GM18517 (cell line): ENCODE measurements at regions not wholly inside any gene's neighbourhood (a gene's known extent, or its start where the extent isn't known, plus 50 kb on each side); places are given as distances from the start of the nearest gene placed in this dataset.

ENCODE experiments used
- ATAC-seq: cut with Tn5 transposase; IDR thresholded peaks from one replicate; pipeline ENCODE4 v1.9.1; 2021; ENCODE audit warnings: mild to moderate bottlenecking, moderate library complexity; ENCODE audit not compliant: unreplicated experiment

DNA sequence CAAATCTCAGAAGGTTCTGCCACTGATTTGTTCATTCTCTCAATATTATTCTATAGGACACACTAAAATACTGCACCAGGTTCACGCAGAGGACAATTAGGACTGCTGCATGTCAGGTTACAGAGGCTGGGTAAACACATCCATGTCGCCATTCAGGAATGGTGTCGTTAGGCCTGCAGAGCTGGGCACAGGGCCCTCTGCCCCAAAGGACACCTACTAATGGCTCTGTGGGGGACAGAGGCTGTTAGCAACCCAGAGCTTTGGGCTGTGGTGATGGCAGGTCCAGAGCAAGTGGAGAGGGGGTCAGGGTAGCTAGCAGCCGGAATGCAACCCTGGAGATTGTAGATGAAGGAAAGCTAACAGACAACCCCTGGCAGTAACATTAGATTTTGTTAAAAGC lies 115.9 kb downstream of the TTC32 start:
- no peak for ATAC-seq

GRCh38 chr2:19785447-19785846 lies 116.3 kb downstream of the TTC32 start:
- no peak for ATAC-seq

GRCh38 chr2:19784456-19784855 lies 117.3 kb downstream of the TTC32 start:
- no peak for ATAC-seq

DNA sequence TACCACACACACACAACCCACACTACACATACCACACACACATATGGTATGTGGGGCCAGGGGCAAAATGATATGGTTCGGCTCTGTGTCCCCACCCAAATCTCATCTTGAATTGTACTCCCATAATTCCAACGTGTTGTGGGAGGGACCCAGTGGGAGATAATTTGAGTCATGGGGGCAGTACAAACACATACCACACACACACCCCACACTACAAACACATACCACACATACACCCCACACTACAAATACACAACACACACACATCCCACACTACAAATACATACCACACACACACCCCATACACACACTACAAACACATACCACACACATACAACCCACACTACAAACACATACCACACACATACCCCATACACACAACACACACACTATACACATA lies 117.8 kb downstream of the TTC32 start:
- no peak for ATAC-seq

- no peak for ATAC-seq
Observed at GRCh38 chr2:19776941-19777514, 124.8 kb downstream of the TTC32 start.

DNA sequence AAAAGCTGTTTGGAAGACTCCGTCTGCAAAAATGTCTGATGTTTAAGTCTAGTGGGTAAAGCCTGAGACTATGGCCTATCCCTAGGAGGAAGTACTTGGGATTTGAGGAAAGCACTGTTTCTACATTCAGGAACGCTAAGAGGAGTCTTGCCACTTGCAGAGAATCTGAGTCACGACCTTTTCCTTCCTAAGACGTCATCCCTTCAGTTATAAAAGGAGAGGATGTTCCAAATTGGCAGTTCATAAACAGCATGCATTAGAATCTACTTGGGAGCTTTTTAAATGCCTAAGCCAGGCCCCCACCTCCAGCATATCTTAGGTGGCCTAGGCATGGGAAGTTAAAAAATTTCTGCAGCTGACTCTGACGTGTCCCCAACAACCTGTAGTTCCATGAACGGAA lies 125.9 kb downstream of the TTC32 start:
- no peak for ATAC-seq

- ATAC-seq, result no peak
Observed at GRCh38 chr2:19775315-19775714, 126.5 kb downstream of the TTC32 start.

GRCh38 chr2:19774805-19775176 lies 127.0 kb downstream of the TTC32 start:
- ATAC-seq, result no peak

DNA sequence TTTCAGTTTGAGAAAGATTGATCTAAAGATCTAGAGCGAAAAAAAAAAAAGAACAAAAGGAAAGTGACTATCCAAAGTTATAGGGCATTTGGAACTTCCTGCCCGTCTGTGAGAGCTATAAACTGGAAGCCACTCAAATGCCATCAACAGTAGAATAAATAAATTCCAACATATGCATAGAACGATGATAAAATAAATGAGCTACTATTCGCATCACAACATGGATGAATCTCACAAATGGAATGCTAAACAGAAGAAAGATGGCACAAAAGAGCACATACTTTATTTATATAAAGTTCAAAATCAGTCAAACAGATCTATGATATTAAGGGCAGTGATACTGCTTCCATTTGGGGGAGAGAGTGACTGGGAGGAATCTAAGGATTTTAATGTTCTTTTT lies 128.8 kb downstream of the TTC32 start:
- ATAC-seq, result no peak

- no peak for ATAC-seq
Observed at GRCh38 chr2:19769513-19769912, 132.3 kb downstream of the TTC32 start.

GRCh38 chr2:19767899-19768298 lies 133.9 kb downstream of the TTC32 start:
- no peak for ATAC-seq

GRCh38 chr2:19764998-19765397 lies 136.8 kb downstream of the TTC32 start:
- no peak for ATAC-seq

DNA sequence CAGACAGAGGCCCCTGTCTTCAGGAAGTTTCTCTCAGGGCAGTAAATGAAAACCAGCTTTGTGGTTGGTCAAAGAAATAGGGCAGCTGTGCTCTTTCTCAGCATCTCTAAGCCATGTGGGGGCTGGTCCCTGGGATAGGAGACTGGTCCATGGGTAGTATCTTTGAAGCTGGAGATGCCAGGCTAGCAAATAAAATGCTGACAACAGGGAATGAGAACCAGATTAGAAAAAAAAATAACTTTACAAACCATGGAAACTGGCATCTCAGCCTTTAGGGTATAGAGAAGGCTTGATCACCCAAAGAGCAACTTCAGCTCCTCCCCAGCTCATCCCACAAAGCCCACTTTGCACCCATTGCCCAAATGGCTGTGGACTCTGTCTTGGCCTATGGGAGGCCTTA lies 138.1 kb downstream of the TTC32 start:
- ATAC-seq, result no peak

DNA sequence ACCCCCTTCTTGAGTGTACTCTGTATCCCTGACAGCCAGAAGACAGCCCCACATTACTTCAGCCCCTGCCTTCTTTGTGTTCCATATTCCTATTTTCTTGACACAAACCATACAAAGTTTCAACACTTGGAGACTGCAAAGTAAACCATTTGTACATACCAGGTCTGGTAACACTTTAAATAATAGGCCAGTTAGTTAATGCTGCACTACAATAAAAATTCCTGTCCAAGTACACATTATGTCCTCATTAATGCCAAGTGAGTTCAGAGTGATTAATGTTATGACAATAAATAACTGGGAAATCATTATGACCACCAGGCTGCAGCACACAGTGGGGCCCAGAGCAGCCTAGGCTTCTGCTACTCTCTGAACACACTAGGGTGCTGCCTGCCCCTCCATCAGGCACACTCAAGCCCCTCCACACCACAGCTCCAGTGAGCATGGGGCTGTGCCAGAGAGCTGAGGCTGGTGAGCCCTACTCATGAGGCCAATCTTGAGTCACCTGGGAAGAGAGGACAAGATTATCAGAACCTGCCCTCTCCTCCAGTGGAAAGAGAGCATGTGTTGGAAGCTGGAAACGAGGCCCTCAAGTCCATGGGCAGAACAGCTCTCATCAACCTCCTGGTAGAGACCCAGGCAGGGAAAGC lies 138.7 kb downstream of the TTC32 start:
- ATAC-seq, result no peak

DNA sequence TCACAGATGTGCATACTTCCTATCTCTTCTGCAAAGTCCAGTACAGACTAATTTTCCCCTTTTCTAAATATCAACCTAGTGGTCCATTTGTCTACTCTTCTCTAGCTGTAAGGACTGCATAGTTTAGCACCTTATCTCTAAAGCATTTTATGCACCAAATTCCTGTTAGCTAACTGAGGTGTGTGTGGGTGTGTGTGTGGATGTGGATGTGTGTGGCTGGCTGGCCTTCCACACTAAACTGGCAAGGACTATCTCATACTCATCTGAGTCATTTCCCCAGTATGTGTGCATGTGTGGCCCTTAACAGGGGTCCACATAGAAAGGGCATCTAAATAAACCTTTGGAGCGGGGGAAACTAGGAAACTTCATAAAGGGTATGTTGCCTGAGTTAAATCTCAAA lies 139.6 kb downstream of the TTC32 start:
- no peak for ATAC-seq

DNA sequence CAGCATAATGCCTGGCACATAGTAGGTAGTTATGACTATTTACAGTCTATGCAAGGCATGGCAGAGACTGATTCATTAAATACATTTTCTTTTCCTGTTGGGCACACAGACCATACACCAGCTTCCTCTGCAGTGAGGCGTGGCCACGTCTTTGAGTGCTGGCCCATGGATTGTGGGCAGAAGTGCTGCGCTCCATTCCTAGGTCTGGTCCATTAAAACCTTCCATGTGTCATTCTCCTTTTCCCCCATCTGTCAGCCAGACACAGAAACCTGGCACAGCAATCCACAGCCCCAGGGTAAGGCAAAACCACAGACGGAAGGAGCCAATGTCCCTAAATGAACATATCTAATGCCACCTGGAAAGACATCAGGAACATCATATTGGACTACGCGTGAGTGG lies 141.9 kb downstream of the TTC32 start:
- ATAC-seq, result no peak

GRCh38 chr2:19758658-19759057 lies 143.1 kb downstream of the TTC32 start:
- ATAC-seq, result no peak

- no peak for ATAC-seq
Observed at GRCh38 chr2:19757586-19757985, 144.2 kb downstream of the TTC32 start.

DNA sequence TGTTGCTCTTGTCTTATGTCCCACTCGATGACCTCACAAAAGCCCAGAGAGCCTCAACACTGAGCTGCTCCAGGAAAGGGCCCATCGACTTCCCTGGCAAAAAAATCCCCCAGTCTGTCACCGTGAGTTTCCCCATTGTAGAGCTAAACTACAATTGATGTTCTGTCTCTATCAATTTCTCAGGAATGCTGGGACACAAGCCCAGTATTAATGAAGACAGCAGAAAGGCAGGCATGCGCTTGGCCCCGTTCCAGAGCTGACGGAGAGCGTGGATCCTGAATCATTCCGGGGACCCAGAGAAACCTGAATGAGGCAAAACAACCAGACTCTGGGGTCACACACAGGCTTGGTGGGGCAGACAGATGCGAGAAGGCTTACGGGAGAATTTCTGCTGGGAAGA lies 146.9 kb downstream of the TTC32 start:
- no peak for ATAC-seq

DNA sequence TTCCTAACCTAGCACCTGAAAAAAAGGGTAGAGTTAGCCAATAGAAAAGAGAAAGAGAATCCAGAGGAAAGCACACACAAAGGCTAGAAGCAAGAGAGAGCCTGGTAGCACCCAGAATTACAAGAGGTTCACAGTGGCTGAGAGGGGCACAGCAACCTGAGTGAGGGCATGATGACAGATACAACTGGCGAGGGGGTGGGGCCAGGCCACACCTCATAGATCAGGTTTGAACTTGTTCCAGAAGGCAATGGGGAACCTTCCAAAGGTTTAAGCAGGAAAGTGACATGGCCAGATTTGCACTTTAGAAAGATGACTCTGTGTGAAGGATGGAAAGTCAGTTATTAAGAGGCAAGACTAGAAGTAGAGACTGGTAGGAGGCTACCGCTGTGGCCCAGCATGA lies 148.0 kb downstream of the TTC32 start:
- no peak for ATAC-seq

DNA sequence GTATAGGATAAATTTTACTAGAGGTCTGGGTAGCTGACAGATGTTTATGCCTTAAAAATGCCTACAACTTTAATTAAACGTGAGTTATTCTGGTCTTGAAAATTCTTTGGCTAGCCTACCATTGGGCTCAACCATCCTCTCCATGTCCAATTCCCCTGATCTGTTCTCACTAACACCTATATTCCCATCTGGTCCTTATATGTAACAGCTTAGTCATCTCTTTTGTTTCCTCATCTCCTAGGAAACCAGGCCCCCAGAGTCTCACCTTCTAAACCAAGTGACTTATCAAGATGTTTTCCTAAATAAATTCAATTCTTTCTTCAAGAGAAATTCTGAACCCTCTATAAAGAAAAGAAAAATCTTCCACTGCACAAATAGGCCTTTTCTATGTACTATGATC lies 148.5 kb downstream of the TTC32 start:
- no peak for ATAC-seq

GRCh38 chr2:19752500-19752899 lies 149.3 kb downstream of the TTC32 start:
- ATAC-seq, result no peak

DNA sequence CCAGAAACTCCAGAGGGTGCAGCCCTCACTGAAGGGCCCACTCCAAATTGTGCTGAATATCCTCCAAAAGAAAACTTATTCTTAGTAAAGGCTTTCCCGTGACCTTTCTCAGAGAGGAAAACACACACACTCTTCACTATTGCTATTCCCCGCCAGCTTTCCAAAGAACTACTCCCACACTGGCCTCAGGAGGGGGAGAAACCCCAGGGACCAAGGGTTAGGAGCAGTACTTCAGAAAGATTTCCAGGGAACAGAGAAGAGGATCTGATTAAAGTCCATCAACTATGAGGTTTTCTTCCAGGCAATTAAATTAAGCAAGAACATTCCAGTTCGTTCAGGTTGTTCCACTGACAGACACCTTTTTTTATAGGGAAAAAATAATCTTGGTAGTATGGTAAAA lies 150.2 kb downstream of the TTC32 start:
- no peak for ATAC-seq
